ENCODE measurements at regions not wholly inside any gene's neighbourhood (a gene's known extent, or its start where the extent isn't known, plus 50 kb on each side); places are given as distances from the start of the nearest gene placed in this dataset.

GRCh38 chr6:147979966-147980365 lies 362.7 kb upstream of the SASH1 start:
- CTCF ChIA-PET (ENCODE audit: partially characterized antibody), result interaction anchor here (0.9 to 1.7 kb wide), 2 partner anchors 9 to 473 kb away, joined by 3 to 4 read pairs; no protein-coding TSS in a partner anchor
- no peak overlapping the region for H3K14ac ChIP-seq (ENCODE audit: insufficient read length)
- POLR2A ChIA-PET (ENCODE audit: partially characterized antibody), result no interaction called here

More at GRCh38 chr6:147979966-147980365, 362.7 kb upstream of the SASH1 start:
- no peaks in the 10 kb centered on the region for H3K27me3 ChIP-seq (replicated peaks in 1 of 4; ENCODE audit: control insufficient read depth in 3 of 4, extremely low read depth in 1 of 4, insufficient read depth in 3 of 4, low read length in 3 of 4)
- no peaks in the 10 kb centered on the region for H3K79me2 ChIP-seq (ENCODE audit: control insufficient read depth in 1 of 2, insufficient read depth in 2 of 2, low read length in 2 of 2)
- no peak overlapping the region for H2AK5ac ChIP-seq (ENCODE audit: low read depth, low read length)
- DNase-seq (ENCODE audit: low read depth in 1 of 2, low spot score in 2 of 2) (no peak), FAIRE-seq (no peak)
- H3K56ac ChIP-seq (replicated peaks; ENCODE audit: insufficient read length, low read depth, low read length), result no peak overlapping the region
- H2BK12ac ChIP-seq (ENCODE audit: low read depth, low read length), result no peak overlapping the region
- H2AFZ ChIP-seq (ENCODE audit: low read length), result no peak overlapping the region
- H3K23ac ChIP-seq (ENCODE audit: insufficient read length), result no peak overlapping the region
- no peaks in the 10 kb centered on the region for H3K9me3 ChIP-seq (ENCODE audit: insufficient read depth in 2 of 2, low read depth in 1 of 2, low read length in 1 of 2)
- H4K20me1 ChIP-seq (replicated peaks in 1 of 2; ENCODE audit: control insufficient read depth in 1 of 2, insufficient read depth in 2 of 2, low read length in 2 of 2), result no peaks in the 10 kb centered on the region
- H3K4ac ChIP-seq (replicated peaks; ENCODE audit: insufficient read length, low read depth, low read length), result no peak overlapping the region
- H3K23me2 ChIP-seq (ENCODE audit: low read depth, low read length), result no peaks in the 10 kb centered on the region
- no peak overlapping the region for H3K4me3 ChIP-seq (ENCODE audit: extremely low read depth in 1 of 4, insufficient read depth in 2 of 4, low read depth in 3 of 4, low read length in 4 of 4)
- H3K9ac ChIP-seq (replicated peaks in 1 of 4; ENCODE audit: extremely low read depth in 1 of 4, low read depth in 3 of 4, low read length in 3 of 4), result no peak overlapping the region
- no peaks in the 10 kb centered on the region for H3K79me1 ChIP-seq (ENCODE audit: low read depth, low read length)
- no peak overlapping the region for H3K18ac ChIP-seq (ENCODE audit: extremely low read depth, low read length)
- 98% methylated on average over 2 of the region's 2 CpGs; no CpG with 5 or more reads in 1 of the 2 experiments for WGBS, 2 experiments (ENCODE audit: extremely low coverage in 1 of 2, insufficient coverage in 1 of 2, insufficient read length in 1 of 2, insufficient replicate concordance in 2 of 2, low coverage in 1 of 2, low lambda C conversion rate in 2 of 2, missing lambda C conversion rate in 1 of 2)
- H3K36me3 ChIP-seq (ENCODE audit: control insufficient read depth in 2 of 4, insufficient read depth in 4 of 4, low read length in 3 of 4), result no peaks in the 10 kb centered on the region
- H3K27ac ChIP-seq (ENCODE audit: low read depth, low read length), result no peak overlapping the region
- H2BK15ac ChIP-seq (ENCODE audit: low read length), result no peak overlapping the region
- H2BK120ac ChIP-seq (replicated peaks; ENCODE audit: low read depth, low read length), result no peak overlapping the region
- H4K91ac ChIP-seq (replicated peaks; ENCODE audit: insufficient read length, low read length), result no peak overlapping the region
- H2BK20ac ChIP-seq (ENCODE audit: low read length), result no peak overlapping the region
- no peak for TF ChIP-seq SIRT6 (IDR thresholded peaks at IDR 0.05; ENCODE audit: low read length)
- no peak for TF ChIP-seq NANOG (IDR thresholded peaks at IDR 0.05; ENCODE audit: insufficient read depth, low read depth, low read length, poor library complexity, severe bottlenecking)
- no peak for TF ChIP-seq ASH2L (IDR thresholded peaks at IDR 0.05; ENCODE audit: low read length)
- no peak for TF ChIP-seq NRF1 (IDR thresholded peaks at IDR 0.05; ENCODE audit: low read depth, low read length)
- no peak for TF ChIP-seq TEAD4 (IDR thresholded peaks at IDR 0.05; ENCODE audit: low read depth, low read length)
- TF ChIP-seq CEBPB (IDR thresholded peaks at IDR 0.05; ENCODE audit: low read depth, low read length), result no peak
- no peak for TF ChIP-seq ZNF274 (IDR thresholded peaks at IDR 0.05; ENCODE audit: borderline replicate concordance, extremely low read depth, low read length)
- no peak overlapping the region for H4K5ac ChIP-seq (ENCODE audit: insufficient read length, low read depth, low read length)
- H4K8ac ChIP-seq (ENCODE audit: extremely low read depth, insufficient read depth, low read length), result no peak overlapping the region
- H3K4me1 ChIP-seq (replicated peaks in 1 of 4; ENCODE audit: control insufficient read depth in 3 of 4, insufficient read depth in 4 of 4, low read length in 3 of 4), result peaks cover 0 to 3% (median 2%) of the 10 kb centered on the region in 4 experiments; a peak in 2 of 7 replicates
- no peak overlapping the region for H3K4me2 ChIP-seq (ENCODE audit: insufficient read depth in 1 of 2, low read depth in 2 of 2, low read length in 2 of 2)
- H2BK5ac ChIP-seq (ENCODE audit: low read depth, low read length), result no peak overlapping the region

Measured in H1 (cell line).